NT2/D1 (cell line): ENCODE measurements at regions not wholly inside any gene's neighbourhood (a gene's known extent, or its start where the extent isn't known, plus 50 kb on each side); places are given as distances from the start of the nearest gene placed in this dataset.

Experiments
- DNase-seq: peaks from one replicate; pipeline ENCODE4 v3.0.0-alpha.2; 2011; ENCODE audit warnings: low read depth, low spot score
- H3K27me3 ChIP-seq: 2 replicates; pipeline ENCODE4 v1.6.0; 2011; ENCODE audit warnings: mild to moderate bottlenecking; ENCODE audit not compliant: insufficient read length, insufficient read depth
- H3K36me3 ChIP-seq: 2 replicates; pipeline ENCODE4 v1.6.1; 2011; ENCODE audit warnings: mild to moderate bottlenecking, low read length, mixed read lengths; ENCODE audit not compliant: insufficient read depth, insufficient read length
- H3K4me1 ChIP-seq: 2 replicates; pipeline ENCODE4 v1.5.1; 2011; ENCODE audit not compliant: insufficient read depth, insufficient read length
- H3K4me3 ChIP-seq: 2 replicates; pipeline ENCODE4 v1.5.1; 2011; ENCODE audit warnings: low read depth; ENCODE audit not compliant: insufficient read length
- H3K9ac ChIP-seq: 2 replicates; pipeline ENCODE4 v1.6.0; 2011; ENCODE audit warnings: low read depth; ENCODE audit not compliant: insufficient read length
- H3K9me3 ChIP-seq: 2 replicates; pipeline ENCODE4 v1.5.1; 2011; ENCODE audit warnings: mild to moderate bottlenecking, low read length; ENCODE audit not compliant: insufficient read depth
- SUZ12 ChIP-seq: IDR thresholded peaks from 2 replicates; pipeline ENCODE4 v1.6.1; 2011; ENCODE audit not compliant: insufficient read length, insufficient read depth; ENCODE audit errors: extremely low read depth
- YY1 ChIP-seq: IDR thresholded peaks from 2 replicates; pipeline ENCODE4 v1.6.1; 2011; ENCODE audit not compliant: insufficient read length, insufficient read depth
- ZNF274 ChIP-seq: IDR thresholded peaks from 2 replicates; pipeline ENCODE4 v1.6.1; 2011; ENCODE audit warnings: mild to moderate bottlenecking, low read depth, low read length

DNA sequence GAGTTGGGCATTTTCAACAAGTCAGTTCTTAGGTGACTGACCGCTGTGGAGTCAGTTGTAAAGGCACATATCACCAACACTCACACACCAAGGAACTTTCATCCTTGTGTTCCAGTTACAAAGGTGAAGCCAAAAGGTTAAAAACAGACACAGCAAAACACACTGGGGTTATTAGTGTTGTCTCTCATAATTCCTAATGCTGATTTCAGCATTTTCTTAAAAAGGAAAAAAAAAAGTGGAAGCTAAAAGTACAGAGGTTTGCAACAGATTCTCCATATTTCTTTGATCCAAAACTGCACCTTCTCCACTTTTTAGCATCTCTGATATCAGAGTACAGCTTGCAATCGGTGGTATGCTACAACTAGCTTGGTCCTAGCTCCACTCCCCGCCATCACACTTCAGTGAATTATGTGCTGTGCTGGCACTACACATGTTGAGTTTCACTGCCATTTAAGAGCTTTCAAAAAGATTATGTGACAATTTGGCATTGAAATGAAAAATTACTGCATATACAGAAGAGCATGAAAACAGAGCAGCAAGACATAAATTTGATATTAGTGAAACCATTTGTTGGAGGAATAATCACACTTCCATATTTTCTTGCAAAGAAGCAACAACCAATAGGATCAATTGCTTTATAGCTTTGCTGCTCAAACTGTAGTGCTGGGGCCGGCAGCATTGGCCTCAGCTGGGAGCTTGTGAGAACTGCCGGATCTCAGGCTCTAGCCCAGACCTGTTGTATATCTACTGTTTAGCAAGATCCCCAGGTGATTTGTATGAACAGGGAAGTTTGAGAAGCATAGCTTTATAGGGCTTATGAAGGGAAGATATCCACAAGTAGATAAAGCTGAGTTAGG, 62.3 kb upstream of the DAPL1 start:
- H3K9me3 ChIP-seq: no peaks in the 10 kb centered on the region
- no peaks in the 10 kb centered on the region for H3K36me3 ChIP-seq
- no peaks in the 10 kb centered on the region for H3K27me3 ChIP-seq
- no peak for TF ChIP-seq ZNF274
- TF ChIP-seq YY1: no peak
- TF ChIP-seq SUZ12: no peak
- H3K4me3 ChIP-seq: no peak overlapping the region
- H3K9ac ChIP-seq: no peak overlapping the region
- H3K4me1 ChIP-seq: no peaks in the 10 kb centered on the region
- no peak for DNase-seq

DNA sequence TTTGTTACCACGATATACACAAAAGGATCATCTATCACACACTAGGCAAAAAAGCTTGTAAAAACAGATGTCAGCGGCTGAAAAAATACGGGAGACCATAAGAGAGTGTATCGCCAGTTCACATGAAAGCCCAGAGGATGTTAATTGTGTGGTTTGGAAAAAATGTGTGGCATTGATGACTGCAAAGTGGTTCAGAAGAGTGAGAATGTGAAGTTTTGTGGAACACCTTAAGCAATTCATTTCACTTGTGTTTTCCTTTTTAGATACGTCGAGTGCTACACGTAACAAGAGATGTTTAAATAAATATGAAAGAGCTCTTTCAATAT, 61.7 kb upstream of the DAPL1 start:
- DNase-seq: no peak
- Histone ChIP-seq H3K36me3 (no peaks in the 10 kb centered on the region), H3K4me1 (no peaks in the 10 kb centered on the region), H3K4me3 (no peak overlapping the region), H3K9me3 (no peaks in the 10 kb centered on the region), H3K27me3 (no peaks in the 10 kb centered on the region), H3K9ac (no peak overlapping the region)
- TF ChIP-seq ZNF274: no peak
- no peak for TF ChIP-seq SUZ12
- no peak for TF ChIP-seq YY1

DNA sequence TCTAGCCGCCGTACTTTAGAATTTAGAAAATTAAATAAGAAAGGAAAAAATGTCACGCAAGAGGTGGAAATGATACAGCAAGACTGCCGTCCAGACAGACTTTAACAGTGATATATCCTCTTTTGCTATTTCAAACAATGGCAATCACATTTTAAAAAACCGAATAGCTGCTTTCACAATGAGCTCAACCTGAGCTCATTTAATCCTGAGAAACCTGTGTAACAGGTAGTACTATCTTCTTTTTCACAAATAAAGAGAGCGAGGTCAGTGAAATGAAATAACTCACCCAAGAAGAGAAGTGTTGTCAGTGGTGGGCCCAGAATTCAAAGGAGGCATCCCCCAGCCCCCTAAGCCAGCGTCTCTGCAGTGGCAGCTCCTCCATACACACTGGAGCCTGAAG, 60.7 kb upstream of the DAPL1 start:
- Histone ChIP-seq H3K27me3 (no peaks in the 10 kb centered on the region), H3K9ac (no peak overlapping the region), H3K36me3 (no peaks in the 10 kb centered on the region), H3K9me3 (no peaks in the 10 kb centered on the region), H3K4me3 (no peak overlapping the region), H3K4me1 (no peaks in the 10 kb centered on the region)
- no peak for TF ChIP-seq YY1
- TF ChIP-seq SUZ12: no peak
- no peak for TF ChIP-seq ZNF274
- no peak for DNase-seq

DNA sequence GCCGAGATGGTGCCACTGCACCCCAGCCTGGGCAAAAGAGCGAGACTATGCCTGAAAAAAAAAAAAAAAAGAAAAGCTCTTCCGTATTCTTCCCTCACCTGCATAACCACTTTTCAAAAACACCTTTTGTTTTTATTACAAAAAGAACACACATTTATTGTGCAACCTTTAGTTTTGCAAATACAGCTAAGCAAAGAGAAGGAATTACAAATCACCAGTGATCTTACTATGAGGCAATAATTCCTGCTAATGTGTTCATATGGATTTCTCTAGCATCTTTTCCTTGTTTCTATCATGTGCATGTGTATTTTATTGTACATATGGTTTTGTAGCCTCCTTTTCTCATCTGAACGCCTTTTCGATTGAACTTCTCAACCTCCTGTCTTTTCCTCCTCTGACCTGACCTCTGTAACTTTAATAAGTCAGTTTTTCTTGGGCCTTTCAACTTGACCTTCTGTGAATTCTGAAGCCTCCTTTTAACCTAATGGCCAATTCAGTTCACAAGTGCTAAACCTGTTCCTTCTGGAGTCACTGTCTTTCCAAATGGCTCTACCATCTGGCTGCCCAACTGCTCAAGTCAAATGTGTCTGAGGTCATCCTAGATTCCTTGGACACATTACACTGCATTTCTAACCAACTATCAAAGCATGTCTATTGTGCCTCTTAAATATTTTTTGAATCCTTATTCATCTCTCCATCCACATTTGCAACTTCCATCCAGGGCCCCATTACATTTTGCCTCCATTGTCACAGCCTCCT, 59.1 kb upstream of the DAPL1 start:
- Histone ChIP-seq H3K27me3 (no peaks in the 10 kb centered on the region), H3K36me3 (no peaks in the 10 kb centered on the region), H3K9me3 (no peaks in the 10 kb centered on the region), H3K4me3 (no peak overlapping the region), H3K9ac (no peak overlapping the region), H3K4me1 (no peaks in the 10 kb centered on the region)
- TF ChIP-seq ZNF274 (no peak), SUZ12 (no peak), YY1 (no peak)
- no peak for DNase-seq

- no peaks in the 10 kb centered on the region for H3K9me3 ChIP-seq
- no peaks in the 10 kb centered on the region for H3K27me3 ChIP-seq
- TF ChIP-seq SUZ12: no peak
- no peak for TF ChIP-seq ZNF274
- no peak for TF ChIP-seq YY1
- no peaks in the 10 kb centered on the region for H3K4me1 ChIP-seq
- H3K36me3 ChIP-seq: no peaks in the 10 kb centered on the region
- DNase-seq: no peak
- H3K9ac ChIP-seq: no peak overlapping the region
- H3K4me3 ChIP-seq: no peak overlapping the region
Observed at GRCh38 chr2:158738363-158738762, 56.8 kb upstream of the DAPL1 start.

GRCh38 chr2:158740127-158740526, 55.0 kb upstream of the DAPL1 start:
- no peaks in the 10 kb centered on the region for H3K9me3 ChIP-seq
- TF ChIP-seq ZNF274 (no peak), YY1 (no peak), SUZ12 (no peak)
- no peak for DNase-seq
- H3K36me3 ChIP-seq: no peaks in the 10 kb centered on the region
- H3K27me3 ChIP-seq: no peaks in the 10 kb centered on the region
- H3K9ac ChIP-seq: no peak overlapping the region
- no peak overlapping the region for H3K4me3 ChIP-seq
- H3K4me1 ChIP-seq: peaks cover 4% of the 10 kb centered on the region

DNA sequence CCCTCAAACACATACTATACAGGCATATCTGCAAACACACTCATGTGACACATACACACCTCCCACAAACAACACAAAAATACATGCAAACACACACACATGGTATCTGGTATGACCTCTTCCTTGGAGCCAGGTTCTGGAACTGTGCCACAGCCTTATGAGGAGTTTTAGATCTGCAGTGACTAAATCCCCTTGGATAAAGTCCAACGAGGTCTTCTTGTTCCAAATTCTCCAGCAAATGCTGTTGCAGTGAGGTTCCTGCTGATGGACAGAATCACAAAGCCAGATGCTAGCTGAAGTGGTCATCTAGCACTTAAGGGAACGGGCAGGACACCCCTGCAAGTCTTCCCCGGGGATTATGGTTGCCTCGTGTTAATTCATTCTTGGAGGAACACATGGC, 54.5 kb upstream of the DAPL1 start:
- no peaks in the 10 kb centered on the region for H3K27me3 ChIP-seq
- no peak for TF ChIP-seq SUZ12
- no peak for TF ChIP-seq YY1
- TF ChIP-seq ZNF274: no peak
- H3K9me3 ChIP-seq: no peaks in the 10 kb centered on the region
- H3K4me1 ChIP-seq: peaks cover 5% of the 10 kb centered on the region
- no peak overlapping the region for H3K9ac ChIP-seq
- no peaks in the 10 kb centered on the region for H3K36me3 ChIP-seq
- no peak for DNase-seq
- no peak overlapping the region for H3K4me3 ChIP-seq
